SK-N-SH (cell line): ENCODE measurements at regions not wholly inside any gene's neighbourhood (a gene's known extent, or its start where the extent isn't known, plus 50 kb on each side); places are given as distances from the start of the nearest gene placed in this dataset.

ENCODE experiments used
- CTCF ChIA-PET: fragments of 300-600, 350-600 bp; formaldehyde crosslinking; extraction: SDS; loops from one replicate; lab custom pipeline; 2021; lab: Yijun Ruan, JAX
- POLR2A ChIA-PET: fragments of 350-600 bp; sonication (Branson Sonifier 250); formaldehyde crosslinking; extraction: SDS; loops from one replicate; lab custom pipeline; 2020; ENCODE audit warnings: antibody characterized with exemption, inconsistent platforms; lab: Yijun Ruan, JAX
- DNase-seq: peaks from one replicate; pipeline ENCODE4 v3.0.0; 2012
- H2AFZ ChIP-seq: fragments of 200-600 bp; sonication (generic); 2 replicates; pipeline ENCODE4 v1.8.1; 2016; ENCODE audit warnings: antibody characterized with exemption, mild to moderate bottlenecking, low read depth
- H3F3A ChIP-seq: fragments of 200-600 bp; sonication (generic); replicated peaks from 2 replicates; pipeline ENCODE3; 2016; ENCODE audit warnings: antibody characterized with exemption, mild to moderate bottlenecking; ENCODE audit not compliant: insufficient read depth
- H3K27ac ChIP-seq, 2 experiments: fragments of 200-500 bp in 1 of 2; fragments of 200-600 bp in 1 of 2; sonication (Bioruptor generic) in 1 of 2; sonication (generic), shearing (Covaris generic) in 1 of 2; 2 replicates each; pipeline versions ENCODE4 v1.5.1 to v1.6.1; 2014 to 2016; ENCODE audit warnings: low read depth in 2 of 2, inconsistent platforms in 1 of 2, low read length in 1 of 2, mild to moderate bottlenecking in 1 of 2, mixed read lengths in 1 of 2
- H3K27me3 ChIP-seq: fragments of 200-600 bp; sonication (generic), shearing (Covaris generic); 2 replicates; pipeline ENCODE4 v1.6.1; 2016; ENCODE audit warnings: mixed run types; ENCODE audit not compliant: insufficient read depth
- H3K36me3 ChIP-seq, 2 experiments: fragments of 200-500 bp in 1 of 2; fragments of 200-600 bp in 1 of 2; sonication (Bioruptor generic) in 1 of 2; sonication (generic) in 1 of 2; replicated peaks in 1 of 2; 2 replicates each; pipeline versions ENCODE3 to v1.5.1; 2014 to 2016; ENCODE audit warnings: low read length in 1 of 2, mild to moderate bottlenecking in 1 of 2; ENCODE audit not compliant: insufficient read depth in 2 of 2, control insufficient read depth in 1 of 2
- H3K4me1 ChIP-seq, 2 experiments: fragments of 200-500 bp in 1 of 2; fragments of 200-600 bp in 1 of 2; sonication (Bioruptor generic) in 1 of 2; sonication (generic), shearing (Covaris generic) in 1 of 2; 2 replicates each; pipeline versions ENCODE4 v1.5.1 to v1.6.1; 2014 to 2016; ENCODE audit warnings: low read depth in 1 of 2, low read length in 1 of 2, mixed run types in 1 of 2; ENCODE audit not compliant: insufficient read depth in 2 of 2, control insufficient read depth in 1 of 2
- H3K4me2 ChIP-seq: fragments of 200-600 bp; sonication (generic), shearing (Covaris generic); 2 replicates; pipeline ENCODE4 v1.6.1; 2017; ENCODE audit warnings: mixed run types
- H3K4me3 ChIP-seq, 2 experiments: fragments of 200-500 bp in 1 of 2; fragments of 200-600 bp in 1 of 2; sonication (Bioruptor generic) in 1 of 2; sonication (generic), shearing (Covaris generic) in 1 of 2; 2 replicates each; pipeline versions ENCODE4 v1.5.1 to v1.8.1; 2014 to 2016; ENCODE audit warnings: low read depth in 2 of 2, inconsistent platforms in 1 of 2, low read length in 1 of 2, mild to moderate bottlenecking in 1 of 2, mixed read lengths in 1 of 2, moderate library complexity in 1 of 2
- H3K79me2 ChIP-seq: fragments of 200-600 bp; sonication (generic); 2 replicates; pipeline ENCODE4 v1.8.1; 2017; ENCODE audit warnings: mild to moderate bottlenecking; ENCODE audit not compliant: insufficient read depth
- H3K9ac ChIP-seq: fragments of 200-600 bp; sonication (generic); 2 replicates; pipeline ENCODE4 v1.6.1; 2017; ENCODE audit warnings: mixed run types
- H3K9me2 ChIP-seq: fragments of 200-600 bp; sonication (generic); 2 replicates; pipeline ENCODE4 v1.6.1; 2017; ENCODE audit warnings: mixed run types
- H3K9me3 ChIP-seq: fragments of 200-600 bp; sonication (generic); 2 replicates; pipeline ENCODE4 v1.6.1; 2017; ENCODE audit warnings: mixed run types, mild to moderate bottlenecking, moderate library complexity
- H4K20me1 ChIP-seq: fragments of 200-600 bp; sonication (generic); 2 replicates; pipeline ENCODE4 v1.6.1; 2017; ENCODE audit warnings: mild to moderate bottlenecking, mixed run types; ENCODE audit not compliant: insufficient read depth
- CHD2 ChIP-seq: fragments of 150-350 bp; IDR thresholded peaks from 2 replicates; pipeline ENCODE4 v1.6.1; 2018; ENCODE audit warnings: low read length; ENCODE audit not compliant: partially characterized antibody
- FOXM1 ChIP-seq: IDR thresholded peaks from 2 replicates; pipeline ENCODE4 v1.4.0; 2012; ENCODE audit warnings: low read depth, mild to moderate bottlenecking
- PBX3 ChIP-seq: IDR thresholded peaks from 2 replicates; pipeline ENCODE4; 2012
- POLR2AphosphoS5 ChIP-seq: IDR thresholded peaks from 2 replicates; pipeline ENCODE4 v1.6.1; 2012; ENCODE audit warnings: low read depth, low read length
- RAD21 ChIP-seq: IDR thresholded peaks from 2 replicates; pipeline ENCODE4 v1.6.1; 2012; ENCODE audit warnings: mild to moderate bottlenecking, low read length
- REST ChIP-seq: IDR thresholded peaks from 2 replicates; pipeline ENCODE4 v1.6.1; 2012; ENCODE audit warnings: mild to moderate bottlenecking, low read depth, low read length, moderate library complexity
- RXRA ChIP-seq: IDR thresholded peaks from 2 replicates; pipeline ENCODE4 v1.4.0; 2012; ENCODE audit warnings: low read depth, mild to moderate bottlenecking, borderline replicate concordance
- SIN3A ChIP-seq: IDR thresholded peaks from 2 replicates; pipeline ENCODE4 v1.6.1; 2012; ENCODE audit warnings: low read depth, mild to moderate bottlenecking, low read length, moderate library complexity, borderline replicate concordance
- TCF12 ChIP-seq: IDR thresholded peaks from 2 replicates; pipeline ENCODE4 v1.4.0; 2012
- USF1 ChIP-seq: IDR thresholded peaks from 2 replicates; pipeline ENCODE4 v1.4.0; 2012; ENCODE audit warnings: low read depth, borderline replicate concordance
- YY1 ChIP-seq: IDR thresholded peaks from 2 replicates; pipeline ENCODE4 v1.4.0; 2012; ENCODE audit warnings: low read depth, mild to moderate bottlenecking
- WGBS: methylation state at CpG from one replicate; pipeline ENCODE4 v1.1.6; 2017; ENCODE audit warnings: low lambda C conversion rate; 5-methylcytosine and 5-hydroxymethylcytosine counted together

GRCh38 chr4:180100433-180101344, 2142.5 kb upstream of the TENM3 start:
- TF ChIP-seq USF1, result no peak
- TF ChIP-seq YY1, result no peak
- TF ChIP-seq POLR2AphosphoS5, result no peak
- no peak for TF ChIP-seq CHD2
- TF ChIP-seq TCF12, result no peak
- TF ChIP-seq REST, result no peak
- no peak for TF ChIP-seq RAD21
- no peak for TF ChIP-seq PBX3
- no peak for TF ChIP-seq SIN3A
- TF ChIP-seq FOXM1, result no peak
- no peak for TF ChIP-seq RXRA
- no peaks in the 10 kb centered on the region for H4K20me1 ChIP-seq
- no peaks in the 10 kb centered on the region for H3F3A ChIP-seq
- H3K9ac ChIP-seq, result no peak overlapping the region
- POLR2A ChIA-PET, result no interaction called here
- no peak overlapping the region for H3K4me2 ChIP-seq
- H3K27me3 ChIP-seq, result no peaks in the 10 kb centered on the region; the same call in 1 of the 2 replicates
- DNase-seq, result no peak
- H3K4me3 ChIP-seq, result no peak overlapping the region
- CTCF ChIA-PET, result no interaction called here
- H3K79me2 ChIP-seq, result no peaks in the 10 kb centered on the region
- H3K9me2 ChIP-seq, result no peaks in the 10 kb centered on the region
- H2AFZ ChIP-seq, result no peak overlapping the region
- 12% methylated on average over 14 of the region's 22 CpGs for WGBS
- no peaks in the 10 kb centered on the region for H3K36me3 ChIP-seq
- H3K27ac ChIP-seq, result no peak overlapping the region
- H3K9me3 ChIP-seq, result no peaks in the 10 kb centered on the region
- no peaks in the 10 kb centered on the region for H3K4me1 ChIP-seq
